Posterior vena cava (tissue), 2 donors: ENCODE measurements at regions not wholly inside any gene's neighbourhood (a gene's known extent, or its start where the extent isn't known, plus 50 kb on each side); places are given as distances from the start of the nearest gene placed in this dataset.
A peak's percentile ranks its signal among the peaks of the same experiment; 100 is the strongest.
"Not testable (repeated sequence)": the region's sequence is repeated elsewhere in the genome, so short reads cannot be mapped to it uniquely, and the experiment has no call there.

Experiments
- DNase-seq: peaks from one replicate; pipeline ENCODE4 v3.0.0-alpha.2; 2020; ENCODE audit warnings: low spot score
- intact Hi-C, 2 donors: fragments of 100-400 bp; cut with DNase I; formaldehyde crosslinking; loops; one replicate each; pipeline versions ENCODE4 v1.14.1 to v1.14.2; 2022 to 2023
- donor health status: DM: yes; HTN: yes; CAD: no.
- donor health status: DM: yes; HTN: yes; CAD: no.

DNA sequence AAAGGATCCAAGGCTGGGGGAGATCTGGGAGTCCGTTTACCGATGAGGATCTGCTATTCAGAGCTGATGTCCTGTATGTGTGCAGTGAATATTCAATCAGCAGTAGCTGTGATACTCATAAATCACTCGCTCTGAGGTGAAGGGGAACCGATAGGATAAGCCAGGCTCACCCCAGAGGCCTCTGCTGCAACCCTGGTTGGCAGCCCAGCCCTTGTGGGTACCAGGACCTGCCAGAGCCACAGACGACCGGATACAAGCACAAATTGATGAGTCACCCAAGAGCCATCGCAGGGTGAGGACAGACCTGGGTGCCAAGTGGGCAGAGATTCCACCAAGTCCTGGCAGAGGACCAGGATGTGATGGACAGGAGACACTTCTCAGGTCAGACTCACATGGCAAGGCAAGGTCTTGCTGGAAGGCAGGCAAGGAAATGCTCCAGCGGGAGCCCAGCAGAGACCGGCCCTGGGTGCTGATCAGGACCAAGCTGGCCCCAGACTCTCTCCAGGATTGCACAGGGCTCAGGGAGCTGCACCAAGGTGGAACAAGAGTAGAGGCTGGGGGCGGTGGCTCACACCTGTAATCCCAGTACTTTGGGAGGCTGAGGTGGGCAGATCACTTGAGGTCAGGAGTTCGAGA is 112.2 kb upstream of the ZNF479 start:
- DNase-seq = peak; percentile 55
- intact Hi-C loops = not testable (repeated sequence)

DNA sequence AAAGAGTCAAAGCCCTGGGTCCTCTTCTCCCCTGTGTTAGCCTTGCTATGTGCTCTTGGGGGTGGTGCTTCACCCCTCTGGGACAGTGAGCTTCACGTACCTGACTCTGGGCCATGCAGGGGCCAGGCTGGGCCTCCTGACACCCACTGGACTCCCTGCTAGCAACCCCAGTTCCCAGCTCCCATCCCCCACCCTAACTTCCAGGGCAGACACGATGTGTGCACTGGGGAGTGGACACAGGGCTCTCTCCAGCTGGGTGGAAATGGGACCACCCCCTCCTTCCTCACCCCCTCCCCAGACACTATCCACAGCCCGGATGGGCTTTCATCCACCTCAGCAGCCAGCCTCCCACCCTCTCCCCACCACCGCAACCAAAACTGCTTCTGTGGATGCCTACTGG is 113.0 kb upstream of the ZNF479 start:
- intact Hi-C loops = no loop called here
- peak; percentile 31 for DNase-seq

DNA sequence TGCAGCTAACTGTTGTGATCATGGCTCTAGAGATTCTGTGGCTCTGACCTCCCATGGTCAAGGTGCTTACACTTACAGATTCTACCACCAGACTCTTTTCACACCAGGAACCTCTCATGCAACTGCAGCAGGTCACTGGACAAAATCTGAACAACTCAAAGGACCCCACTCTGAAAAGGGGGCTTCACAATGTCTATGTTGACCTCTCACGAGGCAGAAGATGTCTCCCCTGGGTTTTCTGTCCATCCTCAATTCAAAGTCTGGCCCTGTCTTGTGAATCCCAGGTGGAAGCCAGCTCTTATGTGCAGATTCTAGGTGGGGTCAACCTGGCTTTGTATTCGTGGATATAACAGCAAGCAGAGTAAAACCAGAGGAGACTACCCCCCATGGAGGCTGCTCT is 118.6 kb upstream of the ZNF479 start:
- intact Hi-C loops = no loop called here
- DNase-seq = no peak

DNA sequence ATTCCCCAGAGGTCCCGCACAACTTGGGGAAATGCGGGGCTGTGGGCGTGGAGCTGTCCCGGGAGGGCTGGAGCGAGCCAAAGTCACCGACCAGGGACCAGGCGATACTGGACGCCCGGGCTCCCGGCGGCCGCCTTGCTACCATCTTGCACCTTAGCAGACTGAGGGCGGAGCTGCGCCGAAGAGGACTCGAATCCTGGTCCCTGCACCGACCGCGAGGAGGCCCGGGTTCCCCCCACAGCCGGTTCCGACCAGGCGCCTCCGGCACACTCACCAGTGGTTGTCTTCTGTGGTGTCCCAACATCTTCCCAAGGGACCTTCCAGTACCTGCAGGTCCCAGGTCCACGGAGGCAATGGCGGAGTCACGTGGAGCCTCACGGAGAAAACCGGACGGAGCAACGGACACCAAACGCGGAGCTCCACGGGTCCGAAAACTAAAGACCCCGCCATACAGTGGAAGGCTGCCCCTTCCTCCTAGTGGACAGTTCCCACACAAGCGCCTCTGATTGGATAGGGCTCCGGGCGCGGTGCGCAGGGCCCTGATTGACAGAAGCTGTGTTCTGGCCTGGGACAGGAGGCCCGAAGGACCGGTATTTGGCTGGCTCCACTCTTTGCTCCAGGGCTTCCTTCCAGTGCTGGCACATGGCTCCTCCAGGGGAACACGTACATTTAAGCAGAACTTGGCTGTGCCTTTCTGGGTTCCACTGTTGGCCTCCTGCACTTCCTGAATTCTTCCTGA is 124.6 kb upstream of the ZNF479 start:
- DNase-seq = no peak
- intact Hi-C loops = no loop called here

DNA sequence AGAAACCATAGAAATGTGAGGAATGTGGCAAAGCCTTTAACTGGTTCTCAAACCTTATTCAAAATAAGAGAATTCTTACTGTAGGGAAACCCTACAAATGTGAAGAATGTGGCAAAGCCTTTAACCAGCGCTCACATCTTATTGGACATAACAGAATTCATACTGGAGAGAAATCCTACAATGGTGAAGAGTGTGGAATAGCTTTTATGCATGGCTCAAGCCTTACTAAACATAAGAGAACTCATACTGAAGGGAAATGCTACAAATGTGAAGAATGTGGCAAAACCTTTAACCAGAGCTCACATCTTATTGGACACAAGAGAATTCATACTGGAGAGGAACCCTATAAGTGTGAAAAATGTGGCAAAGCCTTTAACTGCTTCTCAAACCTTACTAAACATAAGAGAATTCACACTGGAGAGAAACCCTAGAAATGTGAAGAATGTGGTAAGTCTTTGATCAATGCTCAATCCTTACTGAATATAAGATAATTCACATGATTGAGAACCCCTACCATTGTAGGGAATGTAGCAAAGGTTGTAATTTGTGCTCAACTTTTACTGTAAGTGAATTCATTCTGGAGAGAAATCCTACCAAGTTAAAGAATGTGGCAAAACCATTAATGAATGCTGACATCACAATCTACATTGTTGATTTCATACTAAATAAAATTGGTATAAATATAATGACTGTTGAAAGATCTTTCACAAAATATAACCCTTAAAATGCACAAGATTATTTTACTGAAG is 142.5 kb upstream of the ZNF479 start:
- DNase-seq = no peak
- intact Hi-C loops = loop anchor here in 1 of 2 donors (1.0 kb wide), 1 partner anchor 11 kb away; no protein-coding TSS in a partner anchor

GRCh38 chr7:57300747-57301146 is 149.2 kb upstream of the ZNF716 start:
- DNase-seq = no peak
- intact Hi-C loops = no loop called here

- DNase-seq = no peak
- intact Hi-C loops = no loop called here
Observed at GRCh38 chr7:57305192-57305748, 144.7 kb upstream of the ZNF716 start.

GRCh38 chr7:57308631-57309408 is 141.2 kb upstream of the ZNF716 start:
- intact Hi-C loops = no loop called here
- no peak for DNase-seq

DNA sequence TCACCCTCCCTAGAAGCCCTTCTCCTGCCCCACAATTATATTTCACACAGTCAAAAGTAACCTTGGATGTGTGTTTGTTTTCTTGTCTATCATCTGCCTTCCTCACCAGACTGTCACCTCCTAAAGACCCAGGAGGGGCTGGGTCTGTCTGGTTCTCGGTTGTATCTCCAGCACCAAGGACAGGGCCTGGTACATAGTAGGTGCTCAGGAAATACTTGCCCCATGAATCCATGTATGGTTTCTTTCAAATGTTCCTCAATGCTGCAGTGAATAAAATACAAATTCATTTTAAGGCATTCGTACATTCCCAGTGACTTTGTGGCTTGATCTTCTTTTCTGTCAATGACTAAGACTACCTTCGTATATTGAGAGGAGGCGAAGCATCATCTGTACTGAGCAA is 122.9 kb upstream of the ZNF716 start:
- DNase-seq = no peak
- intact Hi-C loops = no loop called here

GRCh38 chr7:57328457-57328856 is 121.5 kb upstream of the ZNF716 start:
- DNase-seq = no peak
- intact Hi-C loops = no loop called here

DNA sequence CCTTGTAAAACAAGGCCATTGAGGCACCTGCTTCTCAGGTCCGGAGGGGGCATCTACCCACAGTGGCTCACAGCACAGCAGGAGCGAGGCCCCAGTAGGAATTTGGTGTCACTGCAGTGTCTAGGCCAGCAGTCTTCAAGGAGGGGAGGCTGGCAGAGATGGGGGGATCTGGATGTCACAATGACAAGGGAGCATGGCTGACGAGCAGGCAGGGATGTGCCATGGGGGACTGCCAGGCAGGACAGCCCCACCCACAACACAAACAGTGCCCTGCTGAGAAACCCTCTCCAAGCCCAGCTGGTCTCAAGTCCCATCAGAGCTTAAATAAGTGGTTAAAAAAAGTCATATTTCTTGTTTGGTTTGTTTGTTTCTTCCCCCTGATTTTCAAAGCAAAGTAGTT is 121.0 kb upstream of the ZNF716 start:
- DNase-seq = no peak
- intact Hi-C loops = no loop called here

GRCh38 chr7:57339198-57339944 is 110.6 kb upstream of the ZNF716 start:
- no peak for DNase-seq
- intact Hi-C loops = no loop called here

DNA sequence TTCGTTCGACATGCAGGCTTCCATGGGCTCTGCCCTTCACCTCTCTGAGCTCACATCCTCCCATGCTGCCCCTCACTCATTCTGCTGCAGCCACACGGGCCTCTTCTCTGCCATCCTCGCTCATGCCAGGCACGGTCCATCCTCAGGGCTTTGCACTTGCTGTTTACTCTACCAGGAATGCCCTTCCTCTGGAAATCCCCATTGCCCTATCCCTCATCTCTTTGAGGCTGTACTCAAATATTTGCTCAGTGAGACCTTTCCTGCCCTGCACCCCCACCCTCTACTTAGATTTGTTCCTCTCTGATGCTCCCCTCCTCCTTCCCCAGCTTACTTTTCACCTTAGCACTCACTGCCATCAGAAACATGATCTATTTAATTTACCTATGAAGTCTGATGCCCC is 107.0 kb upstream of the ZNF716 start:
- no peak for DNase-seq
- intact Hi-C loops = no loop called here

DNA sequence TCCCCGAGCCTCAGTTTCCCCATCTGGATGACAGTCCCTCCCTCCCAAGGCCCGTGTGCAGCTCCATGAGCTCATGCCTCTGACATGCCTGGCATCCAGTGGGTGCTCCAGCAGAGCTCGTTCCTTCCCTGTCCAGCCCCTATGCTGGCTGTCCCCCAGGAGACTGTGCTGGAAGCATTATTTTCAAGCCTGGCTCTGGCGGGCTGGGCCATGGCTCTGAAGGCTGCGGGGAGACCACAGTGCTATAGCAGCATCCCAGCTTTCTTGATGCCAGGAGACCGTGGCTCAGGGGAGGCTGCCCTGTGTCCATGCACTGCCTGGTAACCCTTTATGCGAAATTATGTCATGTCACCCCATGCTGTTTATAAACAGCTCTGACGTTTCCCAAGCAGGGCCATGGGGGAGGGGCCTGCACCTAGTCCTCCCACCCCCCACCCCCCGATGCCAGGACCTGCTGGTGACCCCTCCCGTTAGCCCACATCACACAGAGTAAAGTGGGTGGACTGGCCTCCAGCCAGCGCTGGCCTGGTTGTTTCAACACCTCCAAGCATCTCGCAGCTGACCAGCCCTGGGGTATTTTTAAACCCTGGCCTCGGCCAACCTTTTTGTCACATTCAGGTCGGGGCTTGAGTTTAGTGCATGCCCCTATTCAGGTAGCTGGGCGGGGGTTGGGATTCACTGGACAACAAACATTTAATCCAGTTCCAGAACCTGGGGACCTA is 105.9 kb upstream of the ZNF716 start:
- DNase-seq = no peak
- intact Hi-C loops = no loop called here

GRCh38 chr7:57344957-57345356 is 105.0 kb upstream of the ZNF716 start:
- no peak for DNase-seq
- intact Hi-C loops = loop anchor here in 1 of 2 donors (5.0 kb wide), 1 partner anchor 728 kb away; no protein-coding TSS in a partner anchor

DNA sequence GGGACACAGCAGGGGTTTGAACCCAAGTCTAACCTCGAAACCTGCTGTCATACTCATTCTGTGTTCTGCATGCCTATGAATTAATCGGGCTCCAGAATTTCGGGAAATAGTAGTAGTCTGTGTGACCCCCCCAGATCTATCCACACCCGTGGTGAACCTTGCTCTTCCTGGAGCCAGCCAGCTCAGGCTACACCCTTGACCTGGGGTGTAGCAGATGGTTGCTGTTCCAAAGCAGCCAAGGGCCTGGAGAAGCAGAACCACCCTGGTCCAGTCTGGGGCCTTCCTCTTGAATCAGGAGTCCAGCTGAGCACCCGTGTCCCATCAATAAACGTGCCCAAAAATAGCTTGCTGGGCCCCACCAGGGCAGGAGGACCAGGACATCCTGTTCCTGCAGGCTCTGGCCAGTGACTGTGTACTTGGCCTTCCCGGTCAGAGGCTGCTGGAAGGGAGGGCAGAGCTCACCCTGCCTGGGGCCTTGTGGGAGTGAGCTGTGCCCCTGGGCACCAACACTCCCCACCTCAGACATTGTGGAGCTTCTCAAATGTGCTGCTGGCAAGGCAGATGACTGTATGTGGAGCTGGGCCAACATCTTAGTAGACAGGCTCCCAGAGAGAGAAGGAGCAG is 101.2 kb upstream of the ZNF716 start:
- no peak for DNase-seq
- intact Hi-C loops = loop anchor here in 1 of 2 donors (5.0 kb wide), 1 partner anchor 731 kb away; no protein-coding TSS in a partner anchor

DNA sequence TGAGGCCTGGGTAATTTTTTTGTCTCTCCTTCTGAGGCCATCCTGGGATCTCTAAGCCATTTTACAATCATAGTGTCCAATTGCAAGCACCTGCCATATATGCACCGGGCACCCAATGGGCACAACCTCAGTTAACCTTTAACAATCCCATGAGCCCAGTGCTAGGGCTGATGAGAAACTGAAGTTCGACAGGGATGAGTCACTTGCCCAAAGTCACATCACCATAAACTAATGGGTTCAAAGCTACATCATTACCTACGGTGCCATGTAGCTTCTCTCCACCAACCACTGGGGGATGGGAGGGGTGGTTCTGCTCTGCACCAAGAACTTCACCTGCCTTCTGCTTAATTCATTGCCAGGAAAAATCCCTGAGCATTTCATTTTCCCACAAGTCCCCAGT is 95.8 kb upstream of the ZNF716 start:
- DNase-seq = no peak
- intact Hi-C loops = no loop called here
